Activated T-cell treated with anti-CD3 and anti-CD28 coated beads, Interleukin-2, amount 50 U/mL, for 24 hours (primary cell): ENCODE measurements at regions not wholly inside any gene's neighbourhood (a gene's known extent, or its start where the extent isn't known, plus 50 kb on each side); places are given as distances from the start of the nearest gene placed in this dataset.

ENCODE experiments used
- DNase-seq: peaks from one replicate; pipeline ENCODE4 v3.0.0-alpha.2; 2020
- H3K27ac Mint-ChIP-seq: 2 replicates; pipeline ENCODE4 v1.8.0; 2020; ENCODE audit warnings: mild to moderate bottlenecking, mixed read lengths
- H3K27me3 Mint-ChIP-seq: 2 replicates; pipeline ENCODE4 v1.8.0; 2020; ENCODE audit warnings: mixed read lengths
- H3K36me3 Mint-ChIP-seq: 2 replicates; pipeline ENCODE4 v1.8.0; 2020; ENCODE audit warnings: low read depth, mixed read lengths
- H3K4me1 Mint-ChIP-seq: 2 replicates; pipeline ENCODE4 v1.8.0; 2020; ENCODE audit warnings: low read depth, mixed read lengths
- H3K4me3 Mint-ChIP-seq: 2 replicates; pipeline ENCODE4 v1.8.0; 2020; ENCODE audit warnings: mild to moderate bottlenecking, moderate library complexity, mixed read lengths
- H3K9me3 Mint-ChIP-seq: 2 replicates; pipeline ENCODE4 v1.8.0; 2020; ENCODE audit warnings: mixed read lengths

DNA sequence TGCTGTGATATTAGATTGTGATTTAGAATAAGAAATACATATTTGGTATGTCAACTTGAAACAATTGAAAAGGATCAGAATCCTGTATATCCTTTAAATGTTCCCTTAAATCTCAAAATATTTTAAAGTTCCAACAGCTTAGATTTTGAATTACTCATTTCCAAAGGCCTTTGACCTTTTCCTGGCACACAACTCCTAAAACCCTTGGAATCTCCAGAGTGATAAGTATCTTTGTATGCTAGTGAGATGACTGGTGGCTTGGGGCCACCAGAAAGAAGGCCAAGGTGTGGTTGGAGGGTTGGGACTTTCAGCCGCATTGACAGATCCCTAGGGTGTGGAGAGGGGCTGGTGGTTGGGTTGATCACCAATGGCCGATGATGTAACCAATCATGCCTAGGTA is 104.7 kb downstream of the YIPF5 start:
- DNase-seq: no peak
- H3K4me1 Mint-ChIP-seq: peaks cover under 1% of the 10 kb centered on the region
- no peaks in the 10 kb centered on the region for H3K36me3 Mint-ChIP-seq
- H3K4me3 Mint-ChIP-seq: no peak overlapping the region
- H3K27me3 Mint-ChIP-seq: no peaks in the 10 kb centered on the region
- H3K9me3 Mint-ChIP-seq: peaks cover 5% of the 10 kb centered on the region
- no peak overlapping the region for H3K27ac Mint-ChIP-seq

DNA sequence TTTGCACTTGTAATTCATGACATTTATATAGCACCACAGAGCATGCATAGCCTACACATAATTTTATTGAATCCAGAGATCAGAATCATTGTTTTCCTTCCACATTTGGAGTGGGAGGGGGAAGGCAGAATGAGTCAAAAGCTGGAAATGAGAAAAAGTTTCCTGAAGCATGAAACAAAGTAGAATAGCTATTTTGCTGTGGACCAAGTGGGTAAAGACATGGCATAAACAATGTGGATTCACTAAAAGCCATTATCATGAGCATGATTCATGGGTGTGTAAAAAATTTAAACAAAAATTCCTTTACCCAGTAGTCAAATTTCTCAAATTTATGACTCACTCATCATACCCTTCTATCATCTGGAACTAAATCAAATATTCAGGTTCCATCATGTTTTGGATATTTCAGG is 97.9 kb downstream of the YIPF5 start:
- H3K27ac Mint-ChIP-seq: no peak overlapping the region
- peaks cover 25% of the 10 kb centered on the region for H3K27me3 Mint-ChIP-seq
- H3K4me1 Mint-ChIP-seq: no peaks in the 10 kb centered on the region
- no peak overlapping the region for H3K4me3 Mint-ChIP-seq
- no peaks in the 10 kb centered on the region for H3K36me3 Mint-ChIP-seq
- H3K9me3 Mint-ChIP-seq: peaks cover 2% of the 10 kb centered on the region
- DNase-seq: no peak

DNA sequence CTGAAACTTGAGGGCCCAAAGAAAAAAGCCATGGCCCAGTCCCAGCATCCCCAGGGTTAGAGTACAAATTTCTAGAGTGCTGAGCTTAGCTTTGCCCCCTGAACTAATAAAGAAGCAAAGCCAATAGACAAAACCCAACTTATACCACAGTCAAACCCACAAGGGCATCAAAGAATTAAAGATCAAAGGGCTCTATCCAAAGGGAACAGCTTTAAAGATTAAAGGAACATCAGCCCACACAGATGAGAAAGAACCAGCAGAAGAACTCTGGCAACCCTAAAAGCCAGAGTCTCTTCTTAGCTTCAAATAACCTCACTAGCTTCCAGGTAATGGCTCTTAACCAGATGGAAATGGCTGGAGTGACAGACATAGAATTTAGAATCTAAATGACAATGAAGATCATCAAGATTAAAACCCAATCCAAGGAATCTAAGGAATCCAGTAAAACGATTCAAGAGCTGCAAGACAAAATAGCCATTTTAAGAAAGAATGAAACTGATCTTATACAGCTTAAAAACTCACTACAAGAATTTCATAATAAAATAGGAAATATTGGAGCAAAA is 93.9 kb downstream of the YIPF5 start:
- Mint-ChIP-seq H3K4me3 (no peak overlapping the region), H3K36me3 (no peaks in the 10 kb centered on the region), H3K27me3 (peaks cover 25% of the 10 kb centered on the region), H3K4me1 (no peaks in the 10 kb centered on the region), H3K27ac (no peak overlapping the region), H3K9me3 (peaks cover 20% of the 10 kb centered on the region)
- DNase-seq: no peak

- no peak overlapping the region for H3K4me3 Mint-ChIP-seq
- peaks cover 25% of the 10 kb centered on the region for H3K9me3 Mint-ChIP-seq
- DNase-seq: no peak
- H3K27me3 Mint-ChIP-seq: no peaks in the 10 kb centered on the region
- no peaks in the 10 kb centered on the region for H3K36me3 Mint-ChIP-seq
- no peaks in the 10 kb centered on the region for H3K4me1 Mint-ChIP-seq
- no peak overlapping the region for H3K27ac Mint-ChIP-seq
Observed at GRCh38 chr5:144083185-144083584, 87.3 kb downstream of the YIPF5 start.

GRCh38 chr5:144084971-144085370 is 85.5 kb downstream of the YIPF5 start:
- Mint-ChIP-seq H3K27ac (no peak overlapping the region), H3K4me1 (peaks cover 4% of the 10 kb centered on the region), H3K27me3 (no peaks in the 10 kb centered on the region), H3K9me3 (peaks cover 25% of the 10 kb centered on the region), H3K4me3 (no peak overlapping the region), H3K36me3 (no peaks in the 10 kb centered on the region)
- DNase-seq: no peak

GRCh38 chr5:144085381-144085780 is 85.1 kb downstream of the YIPF5 start:
- Mint-ChIP-seq H3K36me3 (no peaks in the 10 kb centered on the region), H3K4me3 (no peak overlapping the region), H3K9me3 (peaks cover 23% of the 10 kb centered on the region), H3K4me1 (peaks cover 4% of the 10 kb centered on the region), H3K27me3 (no peaks in the 10 kb centered on the region), H3K27ac (no peak overlapping the region)
- no peak for DNase-seq

- Mint-ChIP-seq H3K36me3 (no peaks in the 10 kb centered on the region), H3K4me1 (peaks cover 4% of the 10 kb centered on the region), H3K4me3 (no peak overlapping the region), H3K27ac (no peak overlapping the region), H3K9me3 (peaks cover 14% of the 10 kb centered on the region), H3K27me3 (no peaks in the 10 kb centered on the region)
- DNase-seq: no peak
Observed at GRCh38 chr5:144086295-144086694, 84.2 kb downstream of the YIPF5 start.

- Mint-ChIP-seq H3K36me3 (no peaks in the 10 kb centered on the region), H3K27ac (no peak overlapping the region), H3K4me1 (peaks cover 4% of the 10 kb centered on the region), H3K4me3 (no peak overlapping the region), H3K9me3 (peaks cover 1% of the 10 kb centered on the region), H3K27me3 (no peaks in the 10 kb centered on the region)
- DNase-seq: no peak
Observed at GRCh38 chr5:144087576-144087975, 82.9 kb downstream of the YIPF5 start.

GRCh38 chr5:144088206-144089064 is 82.0 kb downstream of the YIPF5 start:
- no peak overlapping the region for H3K4me3 Mint-ChIP-seq
- H3K36me3 Mint-ChIP-seq: no peaks in the 10 kb centered on the region
- peaks cover 4% of the 10 kb centered on the region for H3K4me1 Mint-ChIP-seq
- DNase-seq: no peak
- no peaks in the 10 kb centered on the region for H3K9me3 Mint-ChIP-seq
- H3K27me3 Mint-ChIP-seq: no peaks in the 10 kb centered on the region
- H3K27ac Mint-ChIP-seq: no peak overlapping the region

GRCh38 chr5:144089401-144090021 is 80.9 kb downstream of the YIPF5 start:
- no peak for DNase-seq
- H3K9me3 Mint-ChIP-seq: no peaks in the 10 kb centered on the region
- H3K4me1 Mint-ChIP-seq: peaks cover 9% of the 10 kb centered on the region
- H3K36me3 Mint-ChIP-seq: no peaks in the 10 kb centered on the region
- H3K27me3 Mint-ChIP-seq: no peaks in the 10 kb centered on the region
- no peak overlapping the region for H3K4me3 Mint-ChIP-seq
- no peak overlapping the region for H3K27ac Mint-ChIP-seq

GRCh38 chr5:144092508-144092907 is 78.0 kb downstream of the YIPF5 start:
- peaks cover 4% of the 10 kb centered on the region for H3K9me3 Mint-ChIP-seq
- H3K36me3 Mint-ChIP-seq: no peaks in the 10 kb centered on the region
- DNase-seq: no peak
- no peak overlapping the region for H3K4me3 Mint-ChIP-seq
- H3K4me1 Mint-ChIP-seq: peaks cover 9% of the 10 kb centered on the region
- no peaks in the 10 kb centered on the region for H3K27me3 Mint-ChIP-seq
- no peak overlapping the region for H3K27ac Mint-ChIP-seq

- no peak overlapping the region for H3K4me3 Mint-ChIP-seq
- H3K27ac Mint-ChIP-seq: no peak overlapping the region
- H3K9me3 Mint-ChIP-seq: peaks cover 4% of the 10 kb centered on the region
- no peaks in the 10 kb centered on the region for H3K36me3 Mint-ChIP-seq
- H3K4me1 Mint-ChIP-seq: peaks cover 9% of the 10 kb centered on the region
- DNase-seq: no peak
- H3K27me3 Mint-ChIP-seq: no peaks in the 10 kb centered on the region
Observed at GRCh38 chr5:144093400-144093799, 77.1 kb downstream of the YIPF5 start.

DNA sequence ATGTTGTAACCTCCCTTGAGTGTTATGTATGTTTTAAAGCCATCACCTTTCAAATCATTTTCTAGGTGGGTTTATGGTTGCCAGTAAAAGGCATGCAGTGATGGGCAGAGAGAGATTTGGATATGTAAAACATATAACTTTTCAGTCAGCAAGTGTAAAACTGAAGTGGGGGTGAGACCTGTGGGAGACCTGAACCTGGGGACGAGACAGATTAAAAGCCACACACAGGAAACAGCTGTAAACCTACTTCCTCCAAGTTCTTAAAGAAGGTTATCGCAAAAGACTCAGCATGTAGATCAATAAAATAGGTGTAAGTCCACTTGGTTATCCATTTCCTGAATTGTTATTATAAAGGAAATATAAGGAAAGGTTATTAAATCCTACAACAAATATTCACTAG is 76.6 kb downstream of the YIPF5 start:
- Mint-ChIP-seq H3K4me3 (no peak overlapping the region), H3K27me3 (no peaks in the 10 kb centered on the region), H3K4me1 (peaks cover 9% of the 10 kb centered on the region), H3K9me3 (peaks cover 4% of the 10 kb centered on the region), H3K36me3 (no peaks in the 10 kb centered on the region), H3K27ac (no peak overlapping the region)
- DNase-seq: no peak

- no peaks in the 10 kb centered on the region for H3K27me3 Mint-ChIP-seq
- no peak overlapping the region for H3K27ac Mint-ChIP-seq
- no peaks in the 10 kb centered on the region for H3K9me3 Mint-ChIP-seq
- H3K4me3 Mint-ChIP-seq: no peak overlapping the region
- DNase-seq: no peak
- H3K4me1 Mint-ChIP-seq: no peaks in the 10 kb centered on the region
- H3K36me3 Mint-ChIP-seq: no peaks in the 10 kb centered on the region
Observed at GRCh38 chr5:144100702-144101101, 69.8 kb downstream of the YIPF5 start.

DNA sequence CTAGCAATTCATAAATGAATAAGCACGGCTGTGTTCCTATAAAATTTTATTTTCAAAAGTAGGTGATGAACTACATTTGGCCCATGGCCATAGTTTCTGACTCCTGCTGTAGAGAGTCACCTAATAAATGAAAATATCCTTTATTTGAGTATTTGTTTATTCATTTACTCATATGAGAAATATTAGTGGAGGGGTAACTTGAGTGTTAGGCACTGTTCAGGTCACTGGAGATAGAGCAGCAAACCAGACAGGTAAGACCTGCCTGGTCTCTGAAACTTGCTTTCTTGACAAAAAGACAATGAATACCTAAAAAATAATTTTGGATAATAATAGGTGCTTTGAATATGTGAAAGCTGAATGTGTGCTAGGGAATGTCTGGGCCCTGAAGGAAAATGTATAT is 68.8 kb downstream of the YIPF5 start:
- Mint-ChIP-seq H3K36me3 (no peaks in the 10 kb centered on the region), H3K9me3 (no peaks in the 10 kb centered on the region), H3K4me1 (no peaks in the 10 kb centered on the region), H3K27me3 (no peaks in the 10 kb centered on the region), H3K4me3 (no peak overlapping the region), H3K27ac (no peak overlapping the region)
- DNase-seq: no peak
